WTC11 (cell line): ENCODE measurements at regions not wholly inside any gene's neighbourhood (a gene's known extent, or its start where the extent isn't known, plus 50 kb on each side); places are given as distances from the start of the nearest gene placed in this dataset.

Source experiments
- AFF4 ChIP-seq: sonication (generic); formaldehyde crosslinking; IDR thresholded peaks from 2 replicates; pipeline ENCODE4 v1.8.1; 2023; ENCODE audit warnings: mild to moderate bottlenecking, missing genetic modification reagents, borderline replicate concordance
- ELF4 ChIP-seq: sonication (generic); formaldehyde crosslinking; IDR thresholded peaks from 2 replicates; pipeline ENCODE4 v1.8.1; 2022; ENCODE audit warnings: low read depth, mild to moderate bottlenecking, moderate library complexity, missing genetic modification reagents
- ESRRA ChIP-seq: sonication (generic); formaldehyde crosslinking; IDR thresholded peaks from 2 replicates; pipeline ENCODE4 v1.8.1; 2022; ENCODE audit warnings: mild to moderate bottlenecking, missing genetic modification reagents, borderline replicate concordance
- FOXJ3 ChIP-seq: sonication (generic); formaldehyde crosslinking; IDR thresholded peaks from 2 replicates; pipeline ENCODE4 v1.9.0; 2021; ENCODE audit warnings: missing genetic modification reagents, mild to moderate bottlenecking, borderline replicate concordance
- KAT7 ChIP-seq: sonication (generic); formaldehyde crosslinking; IDR thresholded peaks from 2 replicates; pipeline ENCODE4 v1.8.1; 2023; ENCODE audit warnings: missing genetic modification reagents, mild to moderate bottlenecking, borderline replicate concordance
- MYBL2 ChIP-seq: sonication (generic); formaldehyde crosslinking; IDR thresholded peaks from 2 replicates; pipeline ENCODE4 v1.8.1; 2023; ENCODE audit warnings: mild to moderate bottlenecking, moderate library complexity, missing genetic modification reagents
- SMAD3 ChIP-seq: sonication (generic); formaldehyde crosslinking; IDR thresholded peaks from 2 replicates; pipeline ENCODE4 v1.8.0; 2022; ENCODE audit warnings: missing genetic modification reagents, mild to moderate bottlenecking, borderline replicate concordance
- TCF7 ChIP-seq: sonication (generic); formaldehyde crosslinking; IDR thresholded peaks from 2 replicates; pipeline ENCODE4 v1.8.0; 2022; ENCODE audit warnings: mild to moderate bottlenecking, low read depth, missing genetic modification reagents, moderate library complexity
- USF2 ChIP-seq: sonication (generic); formaldehyde crosslinking; IDR thresholded peaks from 2 replicates; pipeline ENCODE4 v1.8.1; 2023; ENCODE audit warnings: mild to moderate bottlenecking, missing genetic modification reagents, moderate library complexity
- ZNF232 ChIP-seq: sonication (generic); formaldehyde crosslinking; IDR thresholded peaks from 2 replicates; pipeline ENCODE4 v1.8.0; 2022; ENCODE audit warnings: mild to moderate bottlenecking, missing genetic modification reagents
- ZNF281 ChIP-seq: sonication (generic); formaldehyde crosslinking; IDR thresholded peaks from 2 replicates; pipeline ENCODE4 v1.8.0; 2023; ENCODE audit warnings: mild to moderate bottlenecking, missing genetic modification reagents
- TF ChIP-seq, protein P1 (sequence below): fragments of 200-600 bp; IDR thresholded peaks from 2 replicates; pipeline ENCODE4 v1.8.0; 2022; ENCODE audit warnings: antibody characterized with exemption

GRCh38 chr10:35722636-35723035 lies 80.5 kb upstream of the FZD8 start:
- no peak for TF ChIP-seq FOXJ3 (CRISPR knock-in tag)
- no peak for TF ChIP-seq ESRRA (CRISPR knock-in tag)
- no peak for TF ChIP-seq ELF4 (CRISPR knock-in tag)
- no peak for TF ChIP-seq ZNF281 (CRISPR knock-in tag)
- TF ChIP-seq, protein P1, sequence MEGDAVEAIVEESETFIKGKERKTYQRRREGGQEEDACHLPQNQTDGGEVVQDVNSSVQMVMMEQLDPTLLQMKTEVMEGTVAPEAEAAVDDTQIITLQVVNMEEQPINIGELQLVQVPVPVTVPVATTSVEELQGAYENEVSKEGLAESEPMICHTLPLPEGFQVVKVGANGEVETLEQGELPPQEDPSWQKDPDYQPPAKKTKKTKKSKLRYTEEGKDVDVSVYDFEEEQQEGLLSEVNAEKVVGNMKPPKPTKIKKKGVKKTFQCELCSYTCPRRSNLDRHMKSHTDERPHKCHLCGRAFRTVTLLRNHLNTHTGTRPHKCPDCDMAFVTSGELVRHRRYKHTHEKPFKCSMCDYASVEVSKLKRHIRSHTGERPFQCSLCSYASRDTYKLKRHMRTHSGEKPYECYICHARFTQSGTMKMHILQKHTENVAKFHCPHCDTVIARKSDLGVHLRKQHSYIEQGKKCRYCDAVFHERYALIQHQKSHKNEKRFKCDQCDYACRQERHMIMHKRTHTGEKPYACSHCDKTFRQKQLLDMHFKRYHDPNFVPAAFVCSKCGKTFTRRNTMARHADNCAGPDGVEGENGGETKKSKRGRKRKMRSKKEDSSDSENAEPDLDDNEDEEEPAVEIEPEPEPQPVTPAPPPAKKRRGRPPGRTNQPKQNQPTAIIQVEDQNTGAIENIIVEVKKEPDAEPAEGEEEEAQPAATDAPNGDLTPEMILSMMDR = no peak
- TF ChIP-seq KAT7 (CRISPR knock-in tag) = no peak
- no peak for TF ChIP-seq ZNF232
- no peak for TF ChIP-seq MYBL2 (CRISPR knock-in tag)
- TF ChIP-seq AFF4 (CRISPR knock-in tag) = no peak
- no peak for TF ChIP-seq USF2 (CRISPR knock-in tag)
- no peak for TF ChIP-seq TCF7 (CRISPR knock-in tag)
- TF ChIP-seq SMAD3 (CRISPR knock-in tag) = no peak
